CD14-positive monocyte (primary cell): ENCODE measurements at regions not wholly inside any gene's neighbourhood (a gene's known extent, or its start where the extent isn't known, plus 50 kb on each side); places are given as distances from the start of the nearest gene placed in this dataset.

Experiments used
- DNase-seq, 3 donors: peaks; one replicate each; pipeline ENCODE4 v3.0.0-alpha.2; 2011 to 2022
- H2AFZ ChIP-seq: 2 replicates; pipeline ENCODE4 v1.6.0; 2012; ENCODE audit warnings: mild to moderate bottlenecking, low read depth, low read length, inconsistent platforms; ENCODE audit not compliant: insufficient read depth, poor library complexity, severe bottlenecking
- H3K27ac ChIP-seq, 2 donors: 1 replicate in 1 of 2; 2 replicates in 1 of 2; pipeline ENCODE4 v1.5.1; 2012 to 2013; ENCODE audit warnings: low read length in 2 of 2, control low read depth in 1 of 2, inconsistent platforms in 1 of 2, low read depth in 1 of 2, mild to moderate bottlenecking in 1 of 2
- H3K27me3 ChIP-seq, 2 donors: one replicate each; pipeline versions ENCODE4 v1.6.0 to v1.6.1; 2011 to 2013; ENCODE audit warnings: low read length in 2 of 2; ENCODE audit not compliant: control insufficient read depth in 2 of 2, insufficient read depth in 2 of 2
- H3K36me3 ChIP-seq, 2 donors: replicated peaks in 1 of 2; 1 replicate in 1 of 2; 2 replicates in 1 of 2; pipeline versions ENCODE4 v1.5.1 to v1.6.1; 2012 to 2013; ENCODE audit warnings: low read length in 2 of 2, control low read depth in 1 of 2, inconsistent platforms in 1 of 2, mild to moderate bottlenecking in 1 of 2; ENCODE audit not compliant: insufficient read depth in 2 of 2, control insufficient read depth in 1 of 2
- H3K4me1 ChIP-seq, 2 donors: 1 replicate in 1 of 2; 2 replicates in 1 of 2; pipeline versions ENCODE4 v1.5.1 to v1.6.1; 2012 to 2013; ENCODE audit warnings: low read length in 2 of 2, control low read depth in 1 of 2, inconsistent platforms in 1 of 2, mild to moderate bottlenecking in 1 of 2, moderate library complexity in 1 of 2; ENCODE audit not compliant: insufficient read depth in 2 of 2, control insufficient read depth in 1 of 2
- H3K4me2 ChIP-seq: replicated peaks from 2 replicates; pipeline ENCODE3; 2012; ENCODE audit warnings: low read length, moderate library complexity, mild to moderate bottlenecking; ENCODE audit not compliant: poor library complexity, severe bottlenecking; ENCODE audit errors: extremely low read depth
- H3K4me3 ChIP-seq, 3 experiments: fragments of 200-600 bp in 1 of 3; sonication (generic) in 1 of 3; replicated peaks in 1 of 3; 1 replicate in 2 of 3; 2 replicates in 1 of 3; pipeline ENCODE4 v1.5.1; 2011 to 2013; ENCODE audit warnings: low read length in 3 of 3, mild to moderate bottlenecking in 3 of 3, control low read depth in 2 of 3, low read depth in 2 of 3, inconsistent platforms in 1 of 3, moderate library complexity in 1 of 3
- H3K79me2 ChIP-seq: 2 replicates; pipeline ENCODE4 v1.6.0; 2012; ENCODE audit warnings: mild to moderate bottlenecking, control low read depth, inconsistent platforms, low read length, moderate library complexity; ENCODE audit not compliant: insufficient read depth
- H3K9ac ChIP-seq: 2 replicates; pipeline ENCODE4 v1.6.0; 2017; ENCODE audit warnings: low read length, mild to moderate bottlenecking; ENCODE audit not compliant: insufficient read depth, poor library complexity, severe bottlenecking
- H3K9me3 ChIP-seq, 2 donors: replicated peaks in 1 of 2; 1 replicate in 1 of 2; 2 replicates in 1 of 2; pipeline versions ENCODE4 v1.5.1 to v1.6.1; 2012 to 2013; ENCODE audit warnings: low read length in 2 of 2, control low read depth in 1 of 2; ENCODE audit not compliant: control insufficient read depth in 1 of 2, insufficient read depth in 1 of 2
- H4K20me1 ChIP-seq: 2 replicates; pipeline ENCODE4 v1.6.0; 2012; ENCODE audit warnings: mild to moderate bottlenecking, low read length, control low read depth, moderate library complexity; ENCODE audit not compliant: insufficient read depth
- H3K27ac Mint-ChIP-seq, 7 donors: one replicate each; pipeline ENCODE4 v1.8.0; 2020; ENCODE audit warnings: mild to moderate bottlenecking in 7 of 7, mixed read lengths in 7 of 7, moderate library complexity in 6 of 7, inconsistent platforms in 2 of 7
- H3K27me3 Mint-ChIP-seq, 3 donors: one replicate each; pipeline ENCODE4 v1.8.0; 2021 to 2022; ENCODE audit warnings: low read depth in 3 of 3, mild to moderate bottlenecking in 3 of 3, mixed read lengths in 3 of 3, moderate library complexity in 3 of 3, inconsistent platforms in 1 of 3
- H3K36me3 Mint-ChIP-seq, 2 donors: one replicate each; pipeline ENCODE4 v1.8.0; 2020; ENCODE audit warnings: mixed read lengths in 2 of 2, inconsistent platforms in 1 of 2, mild to moderate bottlenecking in 1 of 2
- H3K4me1 Mint-ChIP-seq: one replicate; pipeline ENCODE4 v1.8.0; 2020; ENCODE audit warnings: mild to moderate bottlenecking, mixed read lengths
- H3K4me3 Mint-ChIP-seq, 2 donors: one replicate each; pipeline ENCODE4 v1.8.0; 2020; ENCODE audit warnings: mild to moderate bottlenecking in 2 of 2, mixed read lengths in 2 of 2, moderate library complexity in 1 of 2
- H3K9me3 Mint-ChIP-seq, 7 donors: one replicate each; pipeline ENCODE4 v1.8.0; 2020 to 2022; ENCODE audit warnings: mixed read lengths in 7 of 7, mild to moderate bottlenecking in 6 of 7, moderate library complexity in 6 of 7, inconsistent platforms in 2 of 7
- WGBS: methylation state at CpG from one replicate; pipeline ENCODE4 v1.1.5; 2013; ENCODE audit warnings: missing lambda C conversion rate; ENCODE audit not compliant: insufficient coverage; 5-methylcytosine and 5-hydroxymethylcytosine counted together
- intact Hi-C, 2 donors: fragments of 100-400 bp; cut with micrococcal nuclease; formaldehyde crosslinking; loops; one replicate each; pipeline versions ENCODE4 v1.15.0 to v1.15.1; 2023
- TF ChIP-seq, protein P1 (sequence below): fragments of 200-600 bp; IDR thresholded peaks from one replicate; pipeline ENCODE4 v1.8.0; 2022; ENCODE audit warnings: antibody characterized with exemption, mild to moderate bottlenecking

- 100% methylated on average over 1 of the region's 5 CpGs for WGBS
- no peak overlapping the region for H3K4me3 ChIP-seq
- no peak overlapping the region for H3K27ac Mint-ChIP-seq
- H3K4me3 Mint-ChIP-seq: no peak overlapping the region
- H3K36me3 Mint-ChIP-seq: no peaks in the 10 kb centered on the region
- H3K36me3 ChIP-seq: no peaks in the 10 kb centered on the region
- H4K20me1 ChIP-seq: no peaks in the 10 kb centered on the region
- H3K27me3 ChIP-seq: no peaks in the 10 kb centered on the region
- DNase-seq: peak in 1 of 3 donors; percentile 27
- H3K79me2 ChIP-seq: no peaks in the 10 kb centered on the region
- no peak overlapping the region for H2AFZ ChIP-seq
- peaks cover 0 to 3% of the 10 kb centered on the region in 2 donors for H3K9me3 ChIP-seq
- no peak overlapping the region for H3K27ac ChIP-seq
- peaks cover 2% of the 10 kb centered on the region for H3K4me1 Mint-ChIP-seq
- no peak overlapping the region for H3K4me2 ChIP-seq
- intact Hi-C loops: no loop called here
- H3K9ac ChIP-seq: no peak overlapping the region
- no peaks in the 10 kb centered on the region for H3K4me1 ChIP-seq
- H3K27me3 Mint-ChIP-seq: peaks cover 7 to 16% (median 7%) of the 10 kb centered on the region in 3 donors
- TF ChIP-seq, protein P1, sequence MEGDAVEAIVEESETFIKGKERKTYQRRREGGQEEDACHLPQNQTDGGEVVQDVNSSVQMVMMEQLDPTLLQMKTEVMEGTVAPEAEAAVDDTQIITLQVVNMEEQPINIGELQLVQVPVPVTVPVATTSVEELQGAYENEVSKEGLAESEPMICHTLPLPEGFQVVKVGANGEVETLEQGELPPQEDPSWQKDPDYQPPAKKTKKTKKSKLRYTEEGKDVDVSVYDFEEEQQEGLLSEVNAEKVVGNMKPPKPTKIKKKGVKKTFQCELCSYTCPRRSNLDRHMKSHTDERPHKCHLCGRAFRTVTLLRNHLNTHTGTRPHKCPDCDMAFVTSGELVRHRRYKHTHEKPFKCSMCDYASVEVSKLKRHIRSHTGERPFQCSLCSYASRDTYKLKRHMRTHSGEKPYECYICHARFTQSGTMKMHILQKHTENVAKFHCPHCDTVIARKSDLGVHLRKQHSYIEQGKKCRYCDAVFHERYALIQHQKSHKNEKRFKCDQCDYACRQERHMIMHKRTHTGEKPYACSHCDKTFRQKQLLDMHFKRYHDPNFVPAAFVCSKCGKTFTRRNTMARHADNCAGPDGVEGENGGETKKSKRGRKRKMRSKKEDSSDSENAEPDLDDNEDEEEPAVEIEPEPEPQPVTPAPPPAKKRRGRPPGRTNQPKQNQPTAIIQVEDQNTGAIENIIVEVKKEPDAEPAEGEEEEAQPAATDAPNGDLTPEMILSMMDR: no peak
- H3K9me3 Mint-ChIP-seq: peaks cover 0 to 6% (median 0%) of the 10 kb centered on the region in 7 donors
These were observed 179.1 kb downstream of the BLID start for GRCh38 chr11:121936781-121937447.

DNA sequence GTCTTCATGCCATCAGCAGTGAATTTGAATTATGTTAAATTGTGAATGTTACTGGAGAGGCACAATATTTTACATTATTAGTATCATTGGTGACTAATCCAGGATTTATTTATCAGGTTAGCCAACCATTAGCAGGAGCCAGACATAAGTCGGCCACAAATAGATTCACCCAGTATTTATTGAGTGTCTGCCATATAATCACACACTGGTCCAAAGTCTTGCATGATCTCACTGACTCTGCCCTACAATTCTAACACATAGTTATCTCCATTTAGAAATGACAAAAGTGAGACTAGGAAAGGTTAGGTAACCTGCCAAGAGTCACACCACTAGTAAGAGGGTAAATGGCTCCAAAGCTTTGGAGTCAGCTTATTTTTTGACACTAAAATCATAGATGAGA, 179.6 kb downstream of the BLID start:
- Histone ChIP-seq H3K4me3 (no peak overlapping the region), H3K79me2 (no peaks in the 10 kb centered on the region), H3K9ac (no peak overlapping the region), H3K4me1 (no peaks in the 10 kb centered on the region), H2AFZ (no peak overlapping the region), H3K9me3 (no peaks in the 10 kb centered on the region), H3K36me3 (no peaks in the 10 kb centered on the region), H4K20me1 (no peaks in the 10 kb centered on the region), H3K4me2 (no peak overlapping the region), H3K27ac (no peak overlapping the region), H3K27me3 (peaks cover under 1 to 2% of the 10 kb centered on the region in 2 donors)
- H3K27ac Mint-ChIP-seq: no peak overlapping the region
- TF ChIP-seq, protein P1: no peak
- intact Hi-C loops: no loop called here
- peaks cover 2% of the 10 kb centered on the region for H3K4me1 Mint-ChIP-seq
- H3K9me3 Mint-ChIP-seq: peaks cover 0 to 6% (median 0%) of the 10 kb centered on the region in 7 donors
- no peaks in the 10 kb centered on the region for H3K36me3 Mint-ChIP-seq
- peaks cover 7 to 18% (median 7%) of the 10 kb centered on the region in 3 donors for H3K27me3 Mint-ChIP-seq
- WGBS: no CpG with 5 or more reads among the region's 1 CpG
- H3K4me3 Mint-ChIP-seq: no peak overlapping the region
- no peak for DNase-seq
